ENCODE measurements at regions not wholly inside any gene's neighbourhood (a gene's known extent, or its start where the extent isn't known, plus 50 kb on each side); places are given as distances from the start of the nearest gene placed in this dataset.
"Not testable (repeated sequence)": the region's sequence is repeated elsewhere in the genome, so short reads cannot be mapped to it uniquely, and the experiment has no call there.

GRCh38 chr10:108052981-108053380 is 888.5 kb upstream of the SORCS1 start:
- no peak for TF ChIP-seq ZNF274 (IDR thresholded peaks at IDR 0.05; ENCODE audit: low read depth, low read length)
- no peak overlapping the region for H3K4me3 ChIP-seq (ENCODE audit: low read length)

GRCh38 chr10:108051218-108051617 is 886.7 kb upstream of the SORCS1 start:
- TF ChIP-seq ZNF274 (IDR thresholded peaks at IDR 0.05; ENCODE audit: low read depth, low read length) = no peak
- no peak overlapping the region for H3K4me3 ChIP-seq (ENCODE audit: low read length)

- no peak overlapping the region for H3K4me3 ChIP-seq (ENCODE audit: low read length)
- no peak for TF ChIP-seq ZNF274 (IDR thresholded peaks at IDR 0.05; ENCODE audit: low read depth, low read length)
Measured at GRCh38 chr10:108050626-108051025, 886.1 kb upstream of the SORCS1 start.

- no peak overlapping the region for H3K4me3 ChIP-seq (ENCODE audit: low read length)
- no peak for TF ChIP-seq ZNF274 (IDR thresholded peaks at IDR 0.05; ENCODE audit: low read depth, low read length)
Measured at GRCh38 chr10:108049668-108050067, 885.2 kb upstream of the SORCS1 start.

- no peak overlapping the region for H3K4me3 ChIP-seq (ENCODE audit: low read length)
- no peak for TF ChIP-seq ZNF274 (IDR thresholded peaks at IDR 0.05; ENCODE audit: low read depth, low read length)
Measured at GRCh38 chr10:108048898-108049297, 884.4 kb upstream of the SORCS1 start.

- no peak overlapping the region for H3K4me3 ChIP-seq (ENCODE audit: low read length)
Measured at GRCh38 chr10:108039821-108040584, 875.5 kb upstream of the SORCS1 start.

GRCh38 chr10:108037061-108037460 is 872.6 kb upstream of the SORCS1 start:
- H3K4me3 ChIP-seq (ENCODE audit: low read length) = no peak overlapping the region
- no peak for TF ChIP-seq ZNF274 (IDR thresholded peaks at IDR 0.05; ENCODE audit: low read depth, low read length)

More at GRCh38 chr10:108039821-108040584, 875.5 kb upstream of the SORCS1 start:
- TF ChIP-seq ZNF274 (IDR thresholded peaks at IDR 0.05; ENCODE audit: low read depth, low read length) = no peak

- H3K4me3 ChIP-seq (ENCODE audit: low read length) = no peak overlapping the region
- no peak for TF ChIP-seq ZNF274 (IDR thresholded peaks at IDR 0.05; ENCODE audit: low read depth, low read length)
Measured at GRCh38 chr10:108036265-108036664, 871.8 kb upstream of the SORCS1 start.

GRCh38 chr10:108034829-108035228 is 870.3 kb upstream of the SORCS1 start:
- no peak overlapping the region for H3K4me3 ChIP-seq (ENCODE audit: low read length)
- no peak for TF ChIP-seq ZNF274 (IDR thresholded peaks at IDR 0.05; ENCODE audit: low read depth, low read length)

- H3K4me3 ChIP-seq (ENCODE audit: low read length) = not testable (repeated sequence)
Measured at GRCh38 chr10:108033518-108033917, 869.0 kb upstream of the SORCS1 start.

- no peak for TF ChIP-seq ZNF274 (IDR thresholded peaks at IDR 0.05; ENCODE audit: low read depth, low read length)
- H3K4me3 ChIP-seq (ENCODE audit: low read length) = no peak overlapping the region
Measured at GRCh38 chr10:108031505-108031904, 867.0 kb upstream of the SORCS1 start.

- TF ChIP-seq ZNF274 (IDR thresholded peaks at IDR 0.05; ENCODE audit: low read depth, low read length) = no peak
- no peak overlapping the region for H3K4me3 ChIP-seq (ENCODE audit: low read length)
Measured at GRCh38 chr10:108014902-108015177, 850.3 kb upstream of the SORCS1 start.

- TF ChIP-seq ZNF274 (IDR thresholded peaks at IDR 0.05; ENCODE audit: low read depth, low read length) = no peak
- H3K4me3 ChIP-seq (ENCODE audit: low read length) = no peak overlapping the region
Measured at GRCh38 chr10:108014145-108014901, 849.8 kb upstream of the SORCS1 start.

GRCh38 chr10:108005627-108006026 is 841.1 kb upstream of the SORCS1 start:
- TF ChIP-seq ZNF274 (IDR thresholded peaks at IDR 0.05; ENCODE audit: low read depth, low read length) = no peak
- no peak overlapping the region for H3K4me3 ChIP-seq (ENCODE audit: low read length)

GRCh38 chr10:108003576-108003975 is 839.1 kb upstream of the SORCS1 start:
- TF ChIP-seq ZNF274 (IDR thresholded peaks at IDR 0.05; ENCODE audit: low read depth, low read length) = no peak
- H3K4me3 ChIP-seq (ENCODE audit: low read length) = no peak overlapping the region

Measured in GM08714 (cell line).